ENCODE measurements at regions not wholly inside any gene's neighbourhood (a gene's known extent, or its start where the extent isn't known, plus 50 kb on each side); places are given as distances from the start of the nearest gene placed in this dataset.
A peak's percentile ranks its signal among the peaks of the same experiment; 100 is the strongest.

- WGBS, 5 donors = 93 to 98% (median 96%) methylated on average over 3 of the region's 3 CpGs
- peaks cover 0 to 4% (median 0%) of the 10 kb centered on the region in 8 donors for H3K9me3 ChIP-seq
- H3K4me1 ChIP-seq = peaks cover 0 to 38% (median 8%) of the 10 kb centered on the region in 6 donors
- no peak overlapping the region for H3K4me3 ChIP-seq
- no peak for DNase-seq
- TF ChIP-seq POLR2A (IDR thresholded peaks at IDR 0.05) (no peak), CTCF (IDR thresholded peaks at IDR 0.05 in 8 of 11, conservative IDR thresholded peaks at IDR 0.05 in 3 of 11) (no peak), POLR2AphosphoS5 (IDR thresholded peaks at IDR 0.05) (no peak)
- peak overlapping the region in 6 of 8 donors; percentile 77 to 93 (median 84) for H3K27ac ChIP-seq
- intact Hi-C loops (cut with DNase I; ENCODE audit: low total_unique reads) = no loop called here
- no peaks in the 10 kb centered on the region for H3K27me3 ChIP-seq (replicated peaks in 1 of 7)
- H3K36me3 ChIP-seq = no peaks in the 10 kb centered on the region
Measured at GRCh38 chr1:185377831-185378230, 60.8 kb upstream of the IVNS1ABP start.

- intact Hi-C loops (cut with DNase I; ENCODE audit: low total_unique reads) = no loop called here
- H3K27ac ChIP-seq = peak overlapping the region in 7 of 8 donors; percentile 54 to 93 (median 80)
- no peaks in the 10 kb centered on the region for H3K36me3 ChIP-seq
- no peak for DNase-seq
- TF ChIP-seq CTCF (IDR thresholded peaks at IDR 0.05 in 8 of 11, conservative IDR thresholded peaks at IDR 0.05 in 3 of 11) = no peak
- no peak for TF ChIP-seq POLR2A (IDR thresholded peaks at IDR 0.05)
- TF ChIP-seq POLR2AphosphoS5 (IDR thresholded peaks at IDR 0.05) = peak in 1 of 3 donors; percentile 51
- peaks cover 0 to 4% (median 0%) of the 10 kb centered on the region in 8 donors for H3K9me3 ChIP-seq
- peak overlapping the region in 1 of 8 donors; percentile 53 for H3K4me3 ChIP-seq
- no peaks in the 10 kb centered on the region for H3K27me3 ChIP-seq (replicated peaks in 1 of 7)
- peaks cover 0 to 38% (median 8%) of the 10 kb centered on the region in 6 donors for H3K4me1 ChIP-seq
- WGBS, 5 donors = 43 to 80% (median 63%) methylated on average over 7 of the region's 7 CpGs
Measured at GRCh38 chr1:185376840-185377635, 60.0 kb upstream of the IVNS1ABP start.

GRCh38 chr1:185376288-185376687 lies 59.2 kb upstream of the IVNS1ABP start:
- H3K36me3 ChIP-seq = no peaks in the 10 kb centered on the region
- peaks cover 0 to 4% (median 0%) of the 10 kb centered on the region in 8 donors for H3K9me3 ChIP-seq
- 82 to 89% (median 86%) methylated on average over 2 of the region's 2 CpGs for WGBS, 5 donors
- peak overlapping the region in 7 of 8 donors; percentile 54 to 93 (median 80) for H3K27ac ChIP-seq
- intact Hi-C loops (cut with DNase I; ENCODE audit: low total_unique reads) = no loop called here
- H3K4me3 ChIP-seq = peak overlapping the region in 1 of 8 donors; percentile 53
- H3K4me1 ChIP-seq = peaks cover 0 to 38% (median 8%) of the 10 kb centered on the region in 6 donors
- no peaks in the 10 kb centered on the region for H3K27me3 ChIP-seq (replicated peaks in 1 of 7)
- TF ChIP-seq POLR2A (IDR thresholded peaks at IDR 0.05) (no peak), CTCF (IDR thresholded peaks at IDR 0.05 in 8 of 11, conservative IDR thresholded peaks at IDR 0.05 in 3 of 11) (no peak), POLR2AphosphoS5 (IDR thresholded peaks at IDR 0.05) (no peak)
- DNase-seq = no peak

- 45 to 72% (median 54%) methylated on average over 6 of the region's 6 CpGs for WGBS, 5 donors
- peaks cover 0 to 4% (median 0%) of the 10 kb centered on the region in 8 donors for H3K9me3 ChIP-seq
- H3K4me1 ChIP-seq = peaks cover 0 to 38% (median 8%) of the 10 kb centered on the region in 6 donors
- H3K36me3 ChIP-seq = no peaks in the 10 kb centered on the region
- H3K4me3 ChIP-seq = peak overlapping the region in 1 of 8 donors; percentile 53
- no peak for TF ChIP-seq CTCF (IDR thresholded peaks at IDR 0.05 in 8 of 11, conservative IDR thresholded peaks at IDR 0.05 in 3 of 11)
- peak in 2 of 3 donors; percentile 11 to 87 for TF ChIP-seq POLR2AphosphoS5 (IDR thresholded peaks at IDR 0.05)
- TF ChIP-seq POLR2A (IDR thresholded peaks at IDR 0.05) = no peak
- peak; percentile 72 for DNase-seq
- peak overlapping the region in 7 of 8 donors; percentile 54 to 93 (median 80) for H3K27ac ChIP-seq
- no peaks in the 10 kb centered on the region for H3K27me3 ChIP-seq (replicated peaks in 1 of 7)
- intact Hi-C loops (cut with DNase I; ENCODE audit: low total_unique reads) = no loop called here
Measured at GRCh38 chr1:185375583-185375982, 58.5 kb upstream of the IVNS1ABP start.
